ENCODE measurements at regions not wholly inside any gene's neighbourhood (a gene's known extent, or its start where the extent isn't known, plus 50 kb on each side); places are given as distances from the start of the nearest gene placed in this dataset.
"Not testable (repeated sequence)": the region's sequence is repeated elsewhere in the genome, so short reads cannot be mapped to it uniquely, and the experiment has no call there.

DNA sequence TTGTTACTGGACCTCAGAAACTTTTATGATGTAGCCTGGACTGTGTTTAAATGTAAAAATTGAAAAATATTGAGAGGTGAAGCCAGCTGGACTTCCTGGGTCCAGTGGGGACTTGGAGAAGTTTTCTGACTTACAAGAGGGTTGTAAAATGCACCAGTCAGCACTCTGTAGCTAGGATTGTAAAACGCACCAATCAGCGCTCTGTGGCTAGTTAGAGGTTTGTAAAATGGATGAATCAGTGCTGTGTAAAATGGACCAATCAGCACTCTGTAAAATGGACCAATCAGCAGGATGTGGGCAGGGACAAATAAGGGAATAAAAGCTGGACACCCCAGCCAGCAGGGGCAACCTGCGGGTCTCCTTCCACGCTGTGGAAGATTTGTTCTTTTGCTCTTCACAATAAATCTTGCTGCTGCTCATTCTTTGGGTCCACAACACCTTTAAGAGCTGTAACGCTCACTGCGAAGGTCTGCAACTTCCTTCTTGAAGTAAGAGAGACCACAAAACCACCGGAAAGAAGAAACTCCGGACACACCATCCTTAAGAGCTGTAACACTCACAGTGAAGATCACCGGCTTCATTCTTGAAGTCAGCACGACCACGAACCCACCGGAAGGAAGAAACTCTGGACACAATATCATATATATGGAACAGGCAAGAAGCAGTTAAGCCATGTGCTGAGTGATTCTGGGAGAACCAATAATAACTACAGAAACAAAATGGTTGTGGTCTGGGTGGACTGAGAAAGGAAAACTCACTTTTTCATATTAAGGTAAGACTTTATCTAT is 201.3 kb downstream of the GABRG2 start:
- no peak overlapping the region for H3K4me3 ChIP-seq
- H3K27ac ChIP-seq = no peak overlapping the region
- no peaks in the 10 kb centered on the region for H3K36me3 ChIP-seq
- no peaks in the 10 kb centered on the region for H3K27me3 ChIP-seq
- H3K4me1 ChIP-seq = no peaks in the 10 kb centered on the region
- DNase-seq (ENCODE audit: low spot score) = no peak
- TF ChIP-seq CTCF (IDR thresholded peaks at IDR 0.05) = no peak
- H3K9me3 ChIP-seq = no peaks in the 10 kb centered on the region

DNA sequence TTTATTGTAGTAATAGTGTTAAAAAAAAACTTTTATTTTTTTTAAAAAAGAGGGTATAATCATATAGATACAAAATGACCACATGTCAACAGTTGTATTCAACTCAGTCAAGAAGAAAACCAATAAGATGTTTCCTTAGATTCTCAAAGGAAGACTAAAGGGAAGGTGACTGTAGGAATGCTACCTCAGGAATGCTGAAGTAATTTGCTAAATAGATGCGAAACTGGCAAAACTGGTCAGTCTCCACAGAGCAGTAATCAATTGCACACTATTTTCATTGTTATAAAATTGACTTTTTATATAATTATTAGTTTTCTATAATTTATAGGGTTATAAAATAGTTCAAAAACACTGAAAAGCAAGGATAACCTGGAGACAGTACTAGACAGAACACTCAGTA is 204.8 kb downstream of the GABRG2 start:
- no peaks in the 10 kb centered on the region for H3K9me3 ChIP-seq
- H3K36me3 ChIP-seq = no peaks in the 10 kb centered on the region
- H3K4me3 ChIP-seq = no peak overlapping the region
- H3K27ac ChIP-seq = no peak overlapping the region
- H3K27me3 ChIP-seq = no peaks in the 10 kb centered on the region
- no peak for TF ChIP-seq CTCF (IDR thresholded peaks at IDR 0.05)
- no peaks in the 10 kb centered on the region for H3K4me1 ChIP-seq
- DNase-seq (ENCODE audit: low spot score) = no peak

DNA sequence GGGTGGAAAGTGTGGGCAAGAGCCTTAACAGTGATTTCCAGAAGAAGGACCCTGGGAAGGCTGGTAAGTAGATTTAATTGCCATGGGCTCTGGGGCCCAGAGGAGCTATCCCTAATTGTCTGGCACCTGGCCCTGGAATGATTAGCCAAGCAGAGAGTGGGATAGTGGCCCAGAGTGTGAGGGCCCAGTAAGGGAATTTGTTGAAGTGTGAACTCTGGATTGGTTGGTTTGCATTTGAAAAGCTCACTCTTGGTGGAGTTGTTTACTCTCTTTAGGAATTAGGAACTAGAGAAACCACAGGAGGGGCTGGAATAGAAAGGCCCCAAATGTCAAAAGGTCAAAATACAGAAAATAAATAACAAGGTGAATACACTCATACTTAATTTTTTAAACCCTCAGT is 207.1 kb downstream of the GABRG2 start:
- no peak overlapping the region for H3K27ac ChIP-seq
- no peaks in the 10 kb centered on the region for H3K36me3 ChIP-seq
- no peaks in the 10 kb centered on the region for H3K9me3 ChIP-seq
- H3K27me3 ChIP-seq = no peaks in the 10 kb centered on the region
- no peak overlapping the region for H3K4me3 ChIP-seq
- no peaks in the 10 kb centered on the region for H3K4me1 ChIP-seq
- DNase-seq (ENCODE audit: low spot score) = no peak
- no peak for TF ChIP-seq CTCF (IDR thresholded peaks at IDR 0.05)

- H3K27me3 ChIP-seq; H3K36me3 ChIP-seq; H3K4me3 ChIP-seq; H3K9me3 ChIP-seq; H3K27ac ChIP-seq; H3K4me1 ChIP-seq; DNase-seq (ENCODE audit: low spot score): not testable (repeated sequence)
Measured at GRCh38 chr5:162275387-162275786, 207.8 kb downstream of the GABRG2 start.

- Histone ChIP-seq H3K27me3 (no peaks in the 10 kb centered on the region), H3K4me3 (no peak overlapping the region), H3K27ac (no peak overlapping the region), H3K9me3 (no peaks in the 10 kb centered on the region), H3K4me1 (no peaks in the 10 kb centered on the region), H3K36me3 (no peaks in the 10 kb centered on the region)
- no peak for TF ChIP-seq CTCF (IDR thresholded peaks at IDR 0.05)
- no peak for DNase-seq (ENCODE audit: low spot score)
Measured at GRCh38 chr5:162282191-162282590, 214.6 kb downstream of the GABRG2 start.

DNA sequence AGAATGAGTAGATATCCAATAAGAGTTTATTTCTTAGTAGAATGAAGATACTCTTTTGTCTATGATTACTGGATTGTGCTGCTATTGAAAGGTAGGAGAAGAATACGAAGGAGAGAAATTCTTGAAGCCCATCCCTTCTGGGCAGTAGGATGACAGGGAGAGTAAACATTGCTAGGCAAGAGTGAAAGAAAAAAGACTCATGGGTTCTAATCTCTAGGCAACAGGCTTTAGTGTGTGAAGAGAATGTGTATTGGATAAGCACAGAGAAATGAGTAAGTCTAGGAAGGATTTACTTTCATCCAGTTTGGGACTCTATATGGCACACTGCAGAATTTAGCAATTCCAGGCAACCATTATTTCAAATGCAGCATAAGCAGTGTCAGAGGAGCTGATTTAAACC is 216.0 kb downstream of the GABRG2 start:
- no peaks in the 10 kb centered on the region for H3K36me3 ChIP-seq
- H3K27me3 ChIP-seq = no peaks in the 10 kb centered on the region
- H3K9me3 ChIP-seq = no peaks in the 10 kb centered on the region
- DNase-seq (ENCODE audit: low spot score) = no peak
- no peak overlapping the region for H3K4me3 ChIP-seq
- TF ChIP-seq CTCF (IDR thresholded peaks at IDR 0.05) = no peak
- no peaks in the 10 kb centered on the region for H3K4me1 ChIP-seq
- H3K27ac ChIP-seq = no peak overlapping the region
